ENCODE measurements at regions not wholly inside any gene's neighbourhood (a gene's known extent, or its start where the extent isn't known, plus 50 kb on each side); places are given as distances from the start of the nearest gene placed in this dataset.
"Not testable (repeated sequence)": the region's sequence is repeated elsewhere in the genome, so short reads cannot be mapped to it uniquely, and the experiment has no call there.

- not testable (repeated sequence) for TF ChIP-seq CTCF (IDR thresholded peaks at IDR 0.05; ENCODE audit: borderline replicate concordance, extremely low read depth, low read length, poor library complexity, severe bottlenecking); EZH2 (IDR thresholded peaks at IDR 0.05; ENCODE audit: borderline replicate concordance, low read depth, low read length, severe bottlenecking)
Observed at GRCh38 chr9:62849991-62850390, 1660.2 kb downstream of the SPATA31A7 start.

Data from DND-41 (cell line).